ENCODE measurements at regions not wholly inside any gene's neighbourhood (a gene's known extent, or its start where the extent isn't known, plus 50 kb on each side); places are given as distances from the start of the nearest gene placed in this dataset.

DNA sequence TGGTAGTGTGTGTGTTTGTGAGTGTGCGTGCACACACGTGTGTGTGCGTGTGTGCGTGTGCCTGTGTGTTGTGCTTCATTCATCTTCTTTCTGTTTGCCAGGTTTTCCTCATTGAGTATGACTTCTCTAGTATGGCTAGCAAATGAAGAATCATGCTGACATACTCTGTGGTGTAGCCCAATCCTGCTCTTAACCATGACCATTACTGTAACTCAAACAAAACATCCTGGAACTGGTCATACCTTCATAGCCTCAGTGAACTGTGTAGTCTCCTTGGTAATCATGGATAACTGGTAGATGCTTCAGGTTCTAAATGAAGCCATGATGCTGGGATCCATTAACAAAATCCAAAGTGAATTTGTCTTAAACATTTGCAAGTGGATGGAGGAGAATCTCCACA lies 1117.7 kb downstream of the BCL11B start:
- TF ChIP-seq, protein P1, sequence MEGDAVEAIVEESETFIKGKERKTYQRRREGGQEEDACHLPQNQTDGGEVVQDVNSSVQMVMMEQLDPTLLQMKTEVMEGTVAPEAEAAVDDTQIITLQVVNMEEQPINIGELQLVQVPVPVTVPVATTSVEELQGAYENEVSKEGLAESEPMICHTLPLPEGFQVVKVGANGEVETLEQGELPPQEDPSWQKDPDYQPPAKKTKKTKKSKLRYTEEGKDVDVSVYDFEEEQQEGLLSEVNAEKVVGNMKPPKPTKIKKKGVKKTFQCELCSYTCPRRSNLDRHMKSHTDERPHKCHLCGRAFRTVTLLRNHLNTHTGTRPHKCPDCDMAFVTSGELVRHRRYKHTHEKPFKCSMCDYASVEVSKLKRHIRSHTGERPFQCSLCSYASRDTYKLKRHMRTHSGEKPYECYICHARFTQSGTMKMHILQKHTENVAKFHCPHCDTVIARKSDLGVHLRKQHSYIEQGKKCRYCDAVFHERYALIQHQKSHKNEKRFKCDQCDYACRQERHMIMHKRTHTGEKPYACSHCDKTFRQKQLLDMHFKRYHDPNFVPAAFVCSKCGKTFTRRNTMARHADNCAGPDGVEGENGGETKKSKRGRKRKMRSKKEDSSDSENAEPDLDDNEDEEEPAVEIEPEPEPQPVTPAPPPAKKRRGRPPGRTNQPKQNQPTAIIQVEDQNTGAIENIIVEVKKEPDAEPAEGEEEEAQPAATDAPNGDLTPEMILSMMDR (IDR thresholded peaks at IDR 0.05; ENCODE audit: insufficient read depth, low read length): no peak
- TF ChIP-seq POLR2AphosphoS5 (IDR thresholded peaks at IDR 0.05; ENCODE audit: low read depth) (no peak), GABPA (IDR thresholded peaks at IDR 0.05; ENCODE audit: low read depth) (no peak), SPI1 (IDR thresholded peaks at IDR 0.05; ENCODE audit: borderline replicate concordance, low read depth) (no peak)
- TF ChIP-seq, protein P2, sequence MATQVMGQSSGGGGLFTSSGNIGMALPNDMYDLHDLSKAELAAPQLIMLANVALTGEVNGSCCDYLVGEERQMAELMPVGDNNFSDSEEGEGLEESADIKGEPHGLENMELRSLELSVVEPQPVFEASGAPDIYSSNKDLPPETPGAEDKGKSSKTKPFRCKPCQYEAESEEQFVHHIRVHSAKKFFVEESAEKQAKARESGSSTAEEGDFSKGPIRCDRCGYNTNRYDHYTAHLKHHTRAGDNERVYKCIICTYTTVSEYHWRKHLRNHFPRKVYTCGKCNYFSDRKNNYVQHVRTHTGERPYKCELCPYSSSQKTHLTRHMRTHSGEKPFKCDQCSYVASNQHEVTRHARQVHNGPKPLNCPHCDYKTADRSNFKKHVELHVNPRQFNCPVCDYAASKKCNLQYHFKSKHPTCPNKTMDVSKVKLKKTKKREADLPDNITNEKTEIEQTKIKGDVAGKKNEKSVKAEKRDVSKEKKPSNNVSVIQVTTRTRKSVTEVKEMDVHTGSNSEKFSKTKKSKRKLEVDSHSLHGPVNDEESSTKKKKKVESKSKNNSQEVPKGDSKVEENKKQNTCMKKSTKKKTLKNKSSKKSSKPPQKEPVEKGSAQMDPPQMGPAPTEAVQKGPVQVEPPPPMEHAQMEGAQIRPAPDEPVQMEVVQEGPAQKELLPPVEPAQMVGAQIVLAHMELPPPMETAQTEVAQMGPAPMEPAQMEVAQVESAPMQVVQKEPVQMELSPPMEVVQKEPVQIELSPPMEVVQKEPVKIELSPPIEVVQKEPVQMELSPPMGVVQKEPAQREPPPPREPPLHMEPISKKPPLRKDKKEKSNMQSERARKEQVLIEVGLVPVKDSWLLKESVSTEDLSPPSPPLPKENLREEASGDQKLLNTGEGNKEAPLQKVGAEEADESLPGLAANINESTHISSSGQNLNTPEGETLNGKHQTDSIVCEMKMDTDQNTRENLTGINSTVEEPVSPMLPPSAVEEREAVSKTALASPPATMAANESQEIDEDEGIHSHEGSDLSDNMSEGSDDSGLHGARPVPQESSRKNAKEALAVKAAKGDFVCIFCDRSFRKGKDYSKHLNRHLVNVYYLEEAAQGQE (IDR thresholded peaks at IDR 0.05; ENCODE audit: insufficient replicate concordance, low read depth): no peak
